A673 (cell line): ENCODE measurements at regions not wholly inside any gene's neighbourhood (a gene's known extent, or its start where the extent isn't known, plus 50 kb on each side); places are given as distances from the start of the nearest gene placed in this dataset.
"Not testable (repeated sequence)": the region's sequence is repeated elsewhere in the genome, so short reads cannot be mapped to it uniquely, and the experiment has no call there.

Experiments
- BruUV-seq: library from RNA; stranded (reverse); fragments of 400-500 nt; replicated peaks from 2 replicates; lab custom pipeline; 2021; lab: Mats Ljungman, UMichigan
- CTCF ChIA-PET: fragments of 300-600 bp; sonication (Branson Sonifier 250); formaldehyde crosslinking; loops from one replicate; lab custom pipeline; 2022; ENCODE audit warnings: antibody characterized with exemption; lab: Charles Lee
- POLR2A ChIA-PET: fragments of 300-600 bp; sonication (Branson Sonifier 250); formaldehyde crosslinking; loops from one replicate; lab custom pipeline; 2022; ENCODE audit warnings: antibody characterized with exemption; ENCODE audit not compliant: low non-redundant PET; lab: Charles Lee
- DNase-seq: peaks from one replicate; pipeline ENCODE4 v3.0.0-alpha.2; 2015; ENCODE audit warnings: low spot score
- H3K27ac ChIP-seq: fragments of 200-600 bp; sonication (generic); 2 replicates; pipeline ENCODE4 v1.5.1; 2016; ENCODE audit warnings: mixed run types, low read depth, mild to moderate bottlenecking, mixed read lengths, antibody characterized with exemption, low read length; ENCODE audit not compliant: poor library complexity, severe bottlenecking
- H3K27me3 ChIP-seq: fragments of 200-600 bp; sonication (generic); replicated peaks from 2 replicates; pipeline ENCODE4 v1.6.1; 2017; ENCODE audit warnings: mixed run types, low read depth, mild to moderate bottlenecking, mixed read lengths, antibody characterized with exemption, low read length; ENCODE audit not compliant: insufficient read depth, poor library complexity
- H3K36me3 ChIP-seq: fragments of 200-600 bp; sonication (generic); 2 replicates; pipeline ENCODE4 v1.6.1; 2016; ENCODE audit warnings: mixed run types, mild to moderate bottlenecking, mixed read lengths, antibody characterized with exemption, low read length; ENCODE audit not compliant: insufficient read depth, poor library complexity, severe bottlenecking
- H3K4me1 ChIP-seq: fragments of 200-600 bp; sonication (generic); 2 replicates; pipeline ENCODE4 v1.6.1; 2017; ENCODE audit warnings: mixed run types, mild to moderate bottlenecking, mixed read lengths, antibody characterized with exemption, low read length; ENCODE audit not compliant: insufficient read depth, poor library complexity, severe bottlenecking
- H3K4me3 ChIP-seq: fragments of 200-600 bp; sonication (generic); 2 replicates; pipeline ENCODE4 v1.5.1; 2016; ENCODE audit warnings: low read depth, mixed run types, mild to moderate bottlenecking, mixed read lengths, low read length; ENCODE audit not compliant: poor library complexity, severe bottlenecking
- H3K9me3 ChIP-seq: fragments of 200-600 bp; sonication (generic); 2 replicates; pipeline ENCODE4 v1.6.1; 2016; ENCODE audit warnings: mixed run types, low read depth, mild to moderate bottlenecking, mixed read lengths, antibody characterized with exemption, low read length; ENCODE audit not compliant: poor library complexity, severe bottlenecking
- intact Hi-C: fragments of 100-400 bp; cut with micrococcal nuclease; formaldehyde crosslinking; loops from one replicate; pipeline ENCODE4 v1.10.0; 2022; ENCODE audit not compliant: unreplicated experiment

- H3K9me3 ChIP-seq, CTCF ChIA-PET, DNase-seq, H3K4me1 ChIP-seq, H3K27me3 ChIP-seq, H3K4me3 ChIP-seq, intact Hi-C loops, H3K36me3 ChIP-seq, POLR2A ChIA-PET, H3K27ac ChIP-seq, BruUV-seq: not testable (repeated sequence)
These were observed 5435.0 kb upstream of the TPTE start for GRCh38 chr21:5086416-5086815.

GRCh38 chr21:5088820-5089219, 5432.6 kb upstream of the TPTE start:
- DNase-seq, CTCF ChIA-PET, POLR2A ChIA-PET, H3K27ac ChIP-seq, H3K36me3 ChIP-seq, intact Hi-C loops, H3K9me3 ChIP-seq, H3K27me3 ChIP-seq, H3K4me1 ChIP-seq, H3K4me3 ChIP-seq, BruUV-seq: not testable (repeated sequence)

GRCh38 chr21:5089399-5090089, 5431.8 kb upstream of the TPTE start:
- POLR2A ChIA-PET, intact Hi-C loops, DNase-seq, BruUV-seq, H3K36me3 ChIP-seq, H3K27ac ChIP-seq, CTCF ChIA-PET, H3K4me3 ChIP-seq, H3K27me3 ChIP-seq, H3K9me3 ChIP-seq, H3K4me1 ChIP-seq: not testable (repeated sequence)

GRCh38 chr21:5090132-5091079, 5431.0 kb upstream of the TPTE start:
- H3K4me1 ChIP-seq, H3K9me3 ChIP-seq, CTCF ChIA-PET, intact Hi-C loops, H3K27me3 ChIP-seq, H3K36me3 ChIP-seq, BruUV-seq, DNase-seq, H3K4me3 ChIP-seq, H3K27ac ChIP-seq, POLR2A ChIA-PET: not testable (repeated sequence)

GRCh38 chr21:5091274-5091673, 5430.1 kb upstream of the TPTE start:
- H3K4me1 ChIP-seq, POLR2A ChIA-PET, H3K9me3 ChIP-seq, H3K4me3 ChIP-seq, DNase-seq, BruUV-seq, CTCF ChIA-PET, H3K27me3 ChIP-seq, H3K36me3 ChIP-seq, H3K27ac ChIP-seq, intact Hi-C loops: not testable (repeated sequence)

GRCh38 chr21:5095628-5096027, 5425.8 kb upstream of the TPTE start:
- H3K36me3 ChIP-seq, H3K4me1 ChIP-seq, BruUV-seq, DNase-seq, H3K27me3 ChIP-seq, CTCF ChIA-PET, POLR2A ChIA-PET, H3K27ac ChIP-seq, H3K4me3 ChIP-seq, intact Hi-C loops, H3K9me3 ChIP-seq: not testable (repeated sequence)

GRCh38 chr21:5098010-5098743, 5423.2 kb upstream of the TPTE start:
- POLR2A ChIA-PET, BruUV-seq, CTCF ChIA-PET, intact Hi-C loops, DNase-seq, H3K4me3 ChIP-seq, H3K36me3 ChIP-seq, H3K27ac ChIP-seq, H3K4me1 ChIP-seq, H3K9me3 ChIP-seq, H3K27me3 ChIP-seq: not testable (repeated sequence)
